H1 (cell line): ENCODE measurements at regions not wholly inside any gene's neighbourhood (a gene's known extent, or its start where the extent isn't known, plus 50 kb on each side); places are given as distances from the start of the nearest gene placed in this dataset.

Experiments
- CTCF ChIA-PET: fragments of 300-600 bp; sonication (Branson Sonifier 250); formaldehyde crosslinking; loops from one replicate; lab custom pipeline; 2021; ENCODE audit not compliant: partially characterized antibody; lab: Charles Lee
- POLR2A ChIA-PET: fragments of 300-600 bp; sonication (Branson Sonifier 250); formaldehyde crosslinking; loops from one replicate; lab custom pipeline; 2021; ENCODE audit warnings: inconsistent platforms; ENCODE audit not compliant: partially characterized antibody; lab: Charles Lee
- DNase-seq, 2 experiments: peaks; one replicate each; pipeline versions ENCODE4 v3.0.0 to v3.0.0-alpha.2; 2010 to 2022; ENCODE audit warnings: low spot score in 2 of 2, low read depth in 1 of 2, mixed read lengths in 1 of 2
- FAIRE-seq: peaks from 2 replicates; lab custom pipeline; 2011; peaks lifted over from hg19 to GRCh38; lab: Jason Lieb, UNC
- H2AFZ ChIP-seq: 2 replicates; pipeline ENCODE4 v1.8.1; 2012; ENCODE audit warnings: low read length, inconsistent platforms
- H2AK5ac ChIP-seq: 2 replicates; pipeline ENCODE4 v1.6.1; 2013; ENCODE audit warnings: low read depth, low read length
- H2BK120ac ChIP-seq: replicated peaks from 2 replicates; pipeline ENCODE3; 2013; ENCODE audit warnings: low read depth, low read length, inconsistent platforms
- H2BK12ac ChIP-seq: 2 replicates; pipeline ENCODE4 v1.6.1; 2013; ENCODE audit warnings: low read depth, low read length
- H2BK15ac ChIP-seq: 2 replicates; pipeline ENCODE4 v1.6.1; 2013; ENCODE audit warnings: low read length
- H2BK20ac ChIP-seq: 2 replicates; pipeline ENCODE4 v1.6.1; 2013; ENCODE audit warnings: low read length
- H2BK5ac ChIP-seq: 2 replicates; pipeline ENCODE4 v1.6.1; 2013; ENCODE audit warnings: low read depth, low read length
- H3K14ac ChIP-seq: 2 replicates; pipeline ENCODE4 v1.6.1; 2013; ENCODE audit warnings: inconsistent platforms; ENCODE audit not compliant: insufficient read length
- H3K18ac ChIP-seq: 2 replicates; pipeline ENCODE4 v1.6.1; 2013; ENCODE audit warnings: low read length; ENCODE audit errors: extremely low read depth
- H3K23ac ChIP-seq: 2 replicates; pipeline ENCODE4 v1.6.1; 2013; ENCODE audit warnings: inconsistent platforms; ENCODE audit not compliant: insufficient read length
- H3K23me2 ChIP-seq: 2 replicates; pipeline ENCODE4 v1.6.1; 2013; ENCODE audit warnings: low read depth, low read length
- H3K27ac ChIP-seq: 2 replicates; pipeline ENCODE4 v1.6.1; 2011; ENCODE audit warnings: low read depth, low read length, inconsistent platforms
- H3K27me3 ChIP-seq, 4 experiments: replicated peaks in 1 of 4; 1 replicate in 1 of 4; 2 replicates in 3 of 4; pipeline versions ENCODE4 v1.6.1 to v1.8.1; 2011 to 2013; ENCODE audit warnings: low read length in 3 of 4, mild to moderate bottlenecking in 3 of 4, inconsistent platforms in 2 of 4, mixed read lengths in 2 of 4, moderate library complexity in 1 of 4; ENCODE audit not compliant: control insufficient read depth in 3 of 4, insufficient read depth in 3 of 4; ENCODE audit errors: extremely low read depth in 1 of 4
- H3K36me3 ChIP-seq, 4 experiments: 2 replicates each; pipeline versions ENCODE4 v1.6.1 to v1.8.1; 2011 to 2013; ENCODE audit warnings: mild to moderate bottlenecking in 4 of 4, low read length in 3 of 4, moderate library complexity in 2 of 4, control low read depth in 1 of 4, inconsistent platforms in 1 of 4; ENCODE audit not compliant: insufficient read depth in 4 of 4, control insufficient read depth in 2 of 4
- H3K4ac ChIP-seq: replicated peaks from 2 replicates; pipeline ENCODE3; 2013; ENCODE audit warnings: low read length, low read depth, mixed read lengths, inconsistent platforms; ENCODE audit not compliant: insufficient read length
- H3K4me1 ChIP-seq, 4 experiments: replicated peaks in 1 of 4; 1 replicate in 1 of 4; 2 replicates in 3 of 4; pipeline versions ENCODE4 v1.6.1 to v1.8.1; 2011 to 2013; ENCODE audit warnings: low read length in 3 of 4, inconsistent platforms in 2 of 4, mixed read lengths in 1 of 4; ENCODE audit not compliant: insufficient read depth in 4 of 4, control insufficient read depth in 3 of 4
- H3K4me2 ChIP-seq, 2 experiments: 2 replicates each; pipeline versions ENCODE4 v1.6.1 to v1.8.1; 2011 to 2013; ENCODE audit warnings: low read depth in 2 of 2, low read length in 2 of 2, control low read depth in 1 of 2, inconsistent platforms in 1 of 2, mild to moderate bottlenecking in 1 of 2; ENCODE audit not compliant: insufficient read depth in 1 of 2
- H3K4me3 ChIP-seq, 4 experiments: fragments of 200-600, 300-600 bp in 1 of 4; sonication (generic), shearing (Covaris generic), sonication (Bioruptor Twin) in 1 of 4; 2 replicates each; pipeline versions ENCODE4 v1.5.1 to v1.8.1; 2011 to 2016; ENCODE audit warnings: low read length in 4 of 4, low read depth in 3 of 4, control low read depth in 2 of 4, inconsistent platforms in 2 of 4, mild to moderate bottlenecking in 2 of 4, mixed read lengths in 1 of 4, moderate library complexity in 1 of 4; ENCODE audit not compliant: insufficient read depth in 2 of 4; ENCODE audit errors: extremely low read depth in 1 of 4
- H3K56ac ChIP-seq: replicated peaks from 2 replicates; pipeline ENCODE3; 2013; ENCODE audit warnings: low read depth, mild to moderate bottlenecking, mixed read lengths, low read length, inconsistent platforms; ENCODE audit not compliant: insufficient read length
- H3K79me1 ChIP-seq: 2 replicates; pipeline ENCODE4 v1.6.1; 2013; ENCODE audit warnings: low read depth, low read length, control low read depth
- H3K79me2 ChIP-seq, 2 experiments: 2 replicates each; pipeline versions ENCODE4 v1.6.1 to v1.8.1; 2012 to 2013; ENCODE audit warnings: low read length in 2 of 2, mild to moderate bottlenecking in 2 of 2, inconsistent platforms in 1 of 2; ENCODE audit not compliant: insufficient read depth in 2 of 2, control insufficient read depth in 1 of 2
- H3K9ac ChIP-seq, 4 experiments: replicated peaks in 1 of 4; 1 replicate in 1 of 4; 2 replicates in 3 of 4; pipeline versions ENCODE4 v1.6.1 to v1.8.1; 2011 to 2013; ENCODE audit warnings: low read depth in 3 of 4, low read length in 3 of 4, control low read depth in 2 of 4, mild to moderate bottlenecking in 2 of 4, moderate library complexity in 2 of 4, inconsistent platforms in 1 of 4; ENCODE audit errors: extremely low read depth in 1 of 4
- H3K9me3 ChIP-seq, 2 experiments: 2 replicates each; pipeline versions ENCODE4 v1.6.1 to v1.8.1; 2012 to 2013; ENCODE audit warnings: mild to moderate bottlenecking in 2 of 2, moderate library complexity in 2 of 2, control low read depth in 1 of 2, inconsistent platforms in 1 of 2, low read depth in 1 of 2, low read length in 1 of 2, mixed read lengths in 1 of 2; ENCODE audit not compliant: insufficient read depth in 2 of 2
- H4K20me1 ChIP-seq, 2 experiments: replicated peaks in 1 of 2; 2 replicates each; pipeline versions ENCODE3 to v1.8.1; 2011 to 2013; ENCODE audit warnings: inconsistent platforms in 2 of 2, low read length in 2 of 2, mild to moderate bottlenecking in 1 of 2; ENCODE audit not compliant: insufficient read depth in 2 of 2, control insufficient read depth in 1 of 2
- H4K5ac ChIP-seq: 2 replicates; pipeline ENCODE4 v1.6.1; 2013; ENCODE audit warnings: low read length, low read depth, mixed read lengths, inconsistent platforms; ENCODE audit not compliant: insufficient read length
- H4K8ac ChIP-seq: 2 replicates; pipeline ENCODE4 v1.8.0; 2013; ENCODE audit warnings: mild to moderate bottlenecking, moderate library complexity, low read length, inconsistent platforms; ENCODE audit not compliant: insufficient read depth; ENCODE audit errors: extremely low read depth
- H4K91ac ChIP-seq: replicated peaks from 2 replicates; pipeline ENCODE3; 2013; ENCODE audit warnings: low read length, mixed read lengths, inconsistent platforms; ENCODE audit not compliant: insufficient read length
- BCL11A ChIP-seq, 2 experiments: IDR thresholded peaks; one replicate each; pipeline ENCODE4 v1.6.1; 2011; ENCODE audit warnings: low read depth in 2 of 2, low read length in 2 of 2, mild to moderate bottlenecking in 2 of 2
- BRCA1 ChIP-seq: IDR thresholded peaks from 2 replicates; pipeline ENCODE4 v1.6.1; 2012; ENCODE audit warnings: low read depth, low read length, improper control_type of control experiment
- CHD2 ChIP-seq: IDR thresholded peaks from 2 replicates; pipeline ENCODE4 v1.6.1; 2012; ENCODE audit warnings: low read length, improper control_type of control experiment
- HDAC2 ChIP-seq, 2 experiments: fragments of 300-600 bp in 1 of 2; sonication (generic) in 1 of 2; IDR thresholded peaks; 2 replicates each; pipeline ENCODE4 v1.6.1; 2011 to 2012; ENCODE audit warnings: low read depth in 2 of 2, low read length in 2 of 2, mild to moderate bottlenecking in 2 of 2, moderate library complexity in 2 of 2, borderline replicate concordance in 1 of 2, inconsistent platforms in 1 of 2
- JUN ChIP-seq: IDR thresholded peaks from 2 replicates; pipeline ENCODE4 v1.6.1; 2011; ENCODE audit warnings: low read depth, mild to moderate bottlenecking, improper control_type of control experiment, low read length
- JUND ChIP-seq: IDR thresholded peaks from 2 replicates; pipeline ENCODE4 v1.6.1; 2011; ENCODE audit warnings: mild to moderate bottlenecking, improper control_type of control experiment, low read length
- POLR2A ChIP-seq, 2 experiments: IDR thresholded peaks; 1 replicate in 1 of 2; 2 replicates in 1 of 2; pipeline ENCODE4 v1.6.1; 2011; ENCODE audit warnings: low read depth in 2 of 2, low read length in 2 of 2, mild to moderate bottlenecking in 2 of 2; ENCODE audit errors: control extremely low read depth in 1 of 2
- POU5F1 ChIP-seq: IDR thresholded peaks from 2 replicates; pipeline ENCODE4 v1.6.1; 2011; ENCODE audit warnings: low read depth, mild to moderate bottlenecking, low read length, moderate library complexity
- RBBP5 ChIP-seq: IDR thresholded peaks from 2 replicates; pipeline ENCODE4 v1.7.1; 2012; ENCODE audit warnings: low read depth, mild to moderate bottlenecking, inconsistent platforms, low read length, moderate library complexity, borderline replicate concordance
- RFX5 ChIP-seq: IDR thresholded peaks from 2 replicates; pipeline ENCODE4 v1.6.1; 2011; ENCODE audit warnings: low read depth, low read length, improper control_type of control experiment, borderline replicate concordance
- SUZ12 ChIP-seq: fragments of 200-600 bp; sonication (generic); IDR thresholded peaks from 2 replicates; pipeline ENCODE4 v1.6.1; 2012; ENCODE audit warnings: mild to moderate bottlenecking, inconsistent platforms, low read length, moderate library complexity, mixed read lengths
- ZNF274 ChIP-seq: IDR thresholded peaks from 2 replicates; pipeline ENCODE4 v1.7.0; 2012; ENCODE audit warnings: low read length, borderline replicate concordance; ENCODE audit errors: extremely low read depth
- WGBS, 2 experiments: shearing (Covaris generic) in 1 of 2; methylation state at CpG; one replicate each; pipeline versions ENCODE4 v1.1.6 to v1.1.7; 2013 to 2015; ENCODE audit warnings: low lambda C conversion rate in 2 of 2, mixed read lengths in 2 of 2, inconsistent platforms in 1 of 2, low coverage in 1 of 2, missing lambda C conversion rate in 1 of 2; ENCODE audit not compliant: insufficient replicate concordance in 2 of 2, insufficient coverage in 1 of 2, insufficient read length in 1 of 2; ENCODE audit errors: extremely low coverage in 1 of 2, missing lambda C conversion rate in 1 of 2; 5-methylcytosine and 5-hydroxymethylcytosine counted together
- TF ChIP-seq, protein P1 (sequence below): IDR thresholded peaks from 2 replicates; pipeline ENCODE4 v1.6.1; 2012; ENCODE audit warnings: inconsistent platforms
- TF ChIP-seq, protein P2 (sequence below): IDR thresholded peaks from 2 replicates; pipeline ENCODE4 v1.6.1; 2011; ENCODE audit warnings: low read depth, mild to moderate bottlenecking, low read length; ENCODE audit not compliant: insufficient read depth

DNA sequence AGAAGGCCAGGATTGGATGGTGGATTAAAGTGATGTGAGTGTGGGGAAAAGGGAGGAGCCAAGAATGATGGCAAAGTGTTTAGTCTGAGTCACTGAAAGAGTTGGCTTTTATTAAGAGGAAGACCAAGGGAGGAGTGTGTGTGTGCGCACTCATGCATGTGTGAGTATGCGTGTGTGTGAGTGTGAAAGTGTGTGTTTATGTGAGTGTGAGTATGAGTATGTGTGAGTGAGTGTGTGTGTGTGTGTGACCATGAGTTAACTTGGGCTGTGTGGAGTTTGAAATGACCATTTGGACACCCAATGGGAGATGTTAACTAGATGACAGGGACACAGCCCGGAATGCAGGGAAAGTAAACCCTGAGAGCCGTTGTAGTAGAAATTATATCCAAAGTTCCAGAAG is 57.6 kb upstream of the EYA2 start:
- no peak overlapping the region for H4K8ac ChIP-seq
- no peak for FAIRE-seq

More for the DNA sequence above, 57.6 kb upstream of the EYA2 start:
- peak overlapping the region; percentile 100 for H2BK15ac ChIP-seq
- no peaks in the 10 kb centered on the region for H3K9me3 ChIP-seq
- WGBS, 2 experiments = 92% methylated on average over 4 of the region's 4 CpGs; no CpG with 5 or more reads in 1 of the 2 experiments
- peak overlapping the region; percentile 59 for H4K91ac ChIP-seq
- H4K20me1 ChIP-seq = no peaks in the 10 kb centered on the region
- no peak overlapping the region for H2BK120ac ChIP-seq
- peak overlapping the region; percentile 76; the same call in 1 of the 2 replicates for H2BK20ac ChIP-seq
- H3K4me2 ChIP-seq = no peak overlapping the region
- H3K4me1 ChIP-seq = peaks cover 0 to 4% (median 1%) of the 10 kb centered on the region in 4 experiments; a peak in 3 of 7 replicates
- no peaks in the 10 kb centered on the region for H3K79me2 ChIP-seq
- no peak for DNase-seq
- no peak overlapping the region for H3K4me3 ChIP-seq
- ChIA-PET POLR2A (no interaction called here), CTCF (interaction anchor here (0.6 to 1.3 kb wide), 3 partner anchors 85 to 298 kb away, joined by 3 to 4 read pairs (median 3); no protein-coding TSS in a partner anchor)
- peak overlapping the region; percentile 77; the same call in 1 of the 2 replicates for H2BK12ac ChIP-seq
- no peak overlapping the region for H2AK5ac ChIP-seq
- TF ChIP-seq BCL11A (IDR thresholded peaks at IDR 0.05; ENCODE audit: low read depth in 2 of 2, low read length in 2 of 2) (no peak), JUND (no peak), POU5F1 (no peak), POLR2A (IDR thresholded peaks at IDR 0.05; ENCODE audit: control extremely low read depth in 1 of 2, low read depth in 2 of 2, low read length in 2 of 2) (no peak), HDAC2 (IDR thresholded peaks at IDR 0.05; ENCODE audit: borderline replicate concordance in 1 of 2, low read depth in 2 of 2, low read length in 2 of 2) (no peak), SUZ12 (no peak), RBBP5 (no peak), ZNF274 (no peak), JUN (no peak), CHD2 (no peak), BRCA1 (no peak), RFX5 (no peak)
- TF ChIP-seq, protein P1, sequence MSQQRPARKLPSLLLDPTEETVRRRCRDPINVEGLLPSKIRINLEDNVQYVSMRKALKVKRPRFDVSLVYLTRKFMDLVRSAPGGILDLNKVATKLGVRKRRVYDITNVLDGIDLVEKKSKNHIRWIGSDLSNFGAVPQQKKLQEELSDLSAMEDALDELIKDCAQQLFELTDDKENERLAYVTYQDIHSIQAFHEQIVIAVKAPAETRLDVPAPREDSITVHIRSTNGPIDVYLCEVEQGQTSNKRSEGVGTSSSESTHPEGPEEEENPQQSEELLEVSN = no peak
- TF ChIP-seq, protein P2, sequence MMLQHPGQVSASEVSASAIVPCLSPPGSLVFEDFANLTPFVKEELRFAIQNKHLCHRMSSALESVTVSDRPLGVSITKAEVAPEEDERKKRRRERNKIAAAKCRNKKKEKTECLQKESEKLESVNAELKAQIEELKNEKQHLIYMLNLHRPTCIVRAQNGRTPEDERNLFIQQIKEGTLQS = no peak
- no peak overlapping the region for H3K56ac ChIP-seq
- H2AFZ ChIP-seq = no peak overlapping the region
- no peak overlapping the region for H4K5ac ChIP-seq
- H3K79me1 ChIP-seq = no peaks in the 10 kb centered on the region
- H3K4ac ChIP-seq = no peak overlapping the region
- no peaks in the 10 kb centered on the region for H3K27me3 ChIP-seq
- no peaks in the 10 kb centered on the region for H3K36me3 ChIP-seq
- no peaks in the 10 kb centered on the region; the same call in 1 of the 2 replicates for H3K23me2 ChIP-seq
- H2BK5ac ChIP-seq = 0 out of 2 replicates have a peak overlapping the region, but pooled peaks have one; percentile 57
- H3K27ac ChIP-seq = no peak overlapping the region
- H3K23ac ChIP-seq = no peak overlapping the region
- H3K14ac ChIP-seq = no peak overlapping the region
- no peak overlapping the region for H3K18ac ChIP-seq
- no peak overlapping the region for H3K9ac ChIP-seq
